Fibroblast of lung (primary cell): ENCODE measurements at regions not wholly inside any gene's neighbourhood (a gene's known extent, or its start where the extent isn't known, plus 50 kb on each side); places are given as distances from the start of the nearest gene placed in this dataset.

ENCODE experiments used
- DNase-seq, 2 donors: peaks; one replicate each; pipeline versions ENCODE4 v3.0.0 to v3.0.0-alpha.2; 2010; ENCODE audit warnings: low read depth in 2 of 2
- H2AFZ ChIP-seq: 2 replicates; pipeline ENCODE4 v1.5.1; 2012; ENCODE audit warnings: low read length, control low read depth, inconsistent platforms
- H3K27ac ChIP-seq: 2 replicates; pipeline ENCODE4 v1.5.1; 2011; ENCODE audit warnings: low read length, control low read depth; ENCODE audit not compliant: insufficient read depth
- H3K27me3 ChIP-seq: 2 replicates; pipeline ENCODE4 v1.5.1; 2011; ENCODE audit warnings: mild to moderate bottlenecking, low read length; ENCODE audit not compliant: control insufficient read depth, insufficient read depth
- H3K36me3 ChIP-seq: 2 replicates; pipeline ENCODE4 v1.5.1; 2011; ENCODE audit warnings: low read length; ENCODE audit not compliant: control insufficient read depth, insufficient read depth
- H3K4me1 ChIP-seq: 2 replicates; pipeline ENCODE4 v1.5.1; 2011; ENCODE audit warnings: low read length; ENCODE audit not compliant: control insufficient read depth, insufficient read depth; ENCODE audit errors: extremely low read depth
- H3K4me2 ChIP-seq: 2 replicates; pipeline ENCODE4 v1.5.1; 2011; ENCODE audit warnings: low read length, control low read depth; ENCODE audit not compliant: insufficient read depth; ENCODE audit errors: extremely low read depth
- H3K4me3 ChIP-seq, 4 experiments: fragments of 200-600 bp in 1 of 4; sonication (generic) in 1 of 4; replicated peaks in 1 of 4; 2 replicates each; pipeline ENCODE4 v1.5.1; 2011 to 2016; ENCODE audit warnings: low read length in 4 of 4, low read depth in 3 of 4, mild to moderate bottlenecking in 3 of 4, control low read depth in 2 of 4, inconsistent platforms in 1 of 4, mixed read lengths in 1 of 4; ENCODE audit not compliant: insufficient read depth in 1 of 4; ENCODE audit errors: control extremely low read depth in 1 of 4
- H3K79me2 ChIP-seq: 2 replicates; pipeline ENCODE4 v1.5.1; 2012; ENCODE audit warnings: mild to moderate bottlenecking, low read length, inconsistent platforms; ENCODE audit not compliant: control insufficient read depth, insufficient read depth
- H3K9ac ChIP-seq: 2 replicates; pipeline ENCODE4 v1.5.1; 2011; ENCODE audit warnings: mild to moderate bottlenecking, low read length, control low read depth; ENCODE audit not compliant: insufficient read depth
- H3K9me3 ChIP-seq: 2 replicates; pipeline ENCODE4 v1.5.1; 2012; ENCODE audit warnings: low read depth, low read length; ENCODE audit not compliant: control insufficient read depth, insufficient read depth
- H4K20me1 ChIP-seq: 2 replicates; pipeline ENCODE4 v1.5.1; 2011; ENCODE audit warnings: low read length; ENCODE audit not compliant: control insufficient read depth, insufficient read depth; ENCODE audit errors: extremely low read depth
- CTCF ChIP-seq, 2 donors: IDR thresholded peaks in 1 of 2; conservative IDR thresholded peaks in 1 of 2; 1 replicate in 1 of 2; 2 replicates in 1 of 2; pipeline ENCODE4 v1.5.1; 2011 to 2012; ENCODE audit warnings: low read length in 2 of 2, control low read depth in 1 of 2, inconsistent platforms in 1 of 2, low read depth in 1 of 2, mild to moderate bottlenecking in 1 of 2
- EZH2 ChIP-seq: IDR thresholded peaks from 2 replicates; pipeline ENCODE4 v1.5.1; 2012; ENCODE audit warnings: low read length, control low read depth, mild to moderate bottlenecking; ENCODE audit errors: missing control alignments

GRCh38 chr7:106370542-106370941 lies 85.8 kb upstream of the NAMPT start:
- Histone ChIP-seq H3K9ac (no peak overlapping the region), H3K27me3 (no peaks in the 10 kb centered on the region), H3K4me3 (no peak overlapping the region), H3K36me3 (no peaks in the 10 kb centered on the region), H2AFZ (no peak overlapping the region), H3K4me2 (no peak overlapping the region), H4K20me1 (no peaks in the 10 kb centered on the region), H3K9me3 (no peaks in the 10 kb centered on the region), H3K4me1 (no peaks in the 10 kb centered on the region), H3K79me2 (no peaks in the 10 kb centered on the region), H3K27ac (no peak overlapping the region)
- no peak for TF ChIP-seq EZH2
- no peak for TF ChIP-seq CTCF (conservative IDR thresholded peaks at IDR 0.05 in 1 of 2, IDR thresholded peaks at IDR 0.05 in 1 of 2; ENCODE audit: low read depth in 1 of 2, low read length in 2 of 2)
- DNase-seq, result no peak

GRCh38 chr7:106369816-106370215 lies 85.0 kb upstream of the NAMPT start:
- no peak overlapping the region for H3K27ac ChIP-seq

DNA sequence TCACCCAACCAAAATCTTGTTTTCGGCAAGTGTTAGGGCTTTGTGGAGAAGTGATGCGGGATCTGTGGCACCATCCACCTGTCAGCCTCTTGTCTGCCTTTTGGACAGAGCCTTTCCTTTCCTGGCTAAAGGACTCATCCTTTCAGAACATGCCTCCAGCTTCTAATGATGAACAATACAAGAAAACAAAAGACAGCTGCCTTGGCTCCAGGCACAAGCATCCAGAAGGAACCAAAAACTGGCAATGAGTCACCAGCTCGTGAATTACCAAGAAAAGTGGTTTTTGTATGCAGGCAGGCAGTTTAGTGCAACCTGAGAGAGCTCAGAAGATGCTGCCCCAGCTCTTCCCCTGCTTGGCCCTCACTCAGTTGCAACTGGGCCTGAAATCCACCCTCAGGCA lies 84.6 kb upstream of the NAMPT start:
- H3K27ac ChIP-seq, result no peak overlapping the region
- no peak for TF ChIP-seq CTCF (conservative IDR thresholded peaks at IDR 0.05 in 1 of 2, IDR thresholded peaks at IDR 0.05 in 1 of 2; ENCODE audit: low read depth in 1 of 2, low read length in 2 of 2)
- H4K20me1 ChIP-seq, result no peaks in the 10 kb centered on the region
- no peak overlapping the region for H3K4me2 ChIP-seq
- H3K4me3 ChIP-seq, result no peak overlapping the region
- H3K27me3 ChIP-seq, result no peaks in the 10 kb centered on the region
- no peak overlapping the region for H3K9ac ChIP-seq
- peak; percentile 67 to 79 for DNase-seq
- H2AFZ ChIP-seq, result no peak overlapping the region
- no peaks in the 10 kb centered on the region for H3K36me3 ChIP-seq
- no peaks in the 10 kb centered on the region for H3K79me2 ChIP-seq
- H3K9me3 ChIP-seq, result no peaks in the 10 kb centered on the region
- H3K4me1 ChIP-seq, result no peaks in the 10 kb centered on the region

More at GRCh38 chr7:106369816-106370215, 85.0 kb upstream of the NAMPT start:
- H3K9ac ChIP-seq, result no peak overlapping the region
- H2AFZ ChIP-seq, result no peak overlapping the region
- no peaks in the 10 kb centered on the region for H4K20me1 ChIP-seq
- H3K36me3 ChIP-seq, result no peaks in the 10 kb centered on the region
- H3K4me3 ChIP-seq, result no peak overlapping the region
- TF ChIP-seq CTCF (conservative IDR thresholded peaks at IDR 0.05 in 1 of 2, IDR thresholded peaks at IDR 0.05 in 1 of 2; ENCODE audit: low read depth in 1 of 2, low read length in 2 of 2) (no peak), EZH2 (no peak)
- no peak overlapping the region for H3K4me2 ChIP-seq
- H3K9me3 ChIP-seq, result no peaks in the 10 kb centered on the region
- no peaks in the 10 kb centered on the region for H3K4me1 ChIP-seq
- peak in 1 of 2 donors; percentile 15 for DNase-seq
- no peaks in the 10 kb centered on the region for H3K27me3 ChIP-seq
- no peaks in the 10 kb centered on the region for H3K79me2 ChIP-seq
